Transverse colon (tissue), 3 donors: ENCODE measurements at regions not wholly inside any gene's neighbourhood (a gene's known extent, or its start where the extent isn't known, plus 50 kb on each side); places are given as distances from the start of the nearest gene placed in this dataset.
"Not testable (repeated sequence)": the region's sequence is repeated elsewhere in the genome, so short reads cannot be mapped to it uniquely, and the experiment has no call there.

Experiments
- POLR2A ChIP-seq: fragments of 450-650 bp; IDR thresholded peaks from one replicate; pipeline ENCODE4 v1.6.1; 2016; ENCODE audit warnings: antibody characterized with exemption, mild to moderate bottlenecking, moderate library complexity
- TF ChIP-seq, protein P1 (sequence below), 5 experiments: fragments of 200-600 bp in 3 of 5; fragments of 450-650 bp in 2 of 5; sonication (generic) in 3 of 5; IDR thresholded peaks; 1 replicate in 2 of 5; 2 replicates in 3 of 5; pipeline ENCODE4 v1.5.1; 2016 to 2017; ENCODE audit warnings: antibody characterized with exemption in 5 of 5, inconsistent platforms in 3 of 5, mild to moderate bottlenecking in 2 of 5, moderate library complexity in 1 of 5

DNA sequence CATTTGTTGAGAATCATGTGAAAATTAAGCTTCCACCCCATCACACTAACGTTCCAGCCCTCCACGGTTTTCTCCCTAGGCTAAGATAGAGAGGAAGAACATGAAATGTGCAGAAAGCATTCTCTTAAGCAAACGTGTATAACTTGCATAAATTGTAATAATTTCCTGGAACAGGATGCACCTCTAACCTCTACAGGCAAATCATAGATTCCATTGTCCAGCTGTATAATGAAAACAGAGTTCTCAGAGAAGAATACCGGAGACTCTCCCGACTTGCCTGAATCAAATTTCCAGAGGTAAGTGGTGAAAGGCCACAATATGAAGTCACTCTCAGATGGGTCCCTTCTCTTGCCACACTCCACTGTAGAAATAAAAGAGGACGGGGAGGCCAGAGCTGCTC lies 87.7 kb downstream of the PPIAL4A start:
- TF ChIP-seq, protein P1, sequence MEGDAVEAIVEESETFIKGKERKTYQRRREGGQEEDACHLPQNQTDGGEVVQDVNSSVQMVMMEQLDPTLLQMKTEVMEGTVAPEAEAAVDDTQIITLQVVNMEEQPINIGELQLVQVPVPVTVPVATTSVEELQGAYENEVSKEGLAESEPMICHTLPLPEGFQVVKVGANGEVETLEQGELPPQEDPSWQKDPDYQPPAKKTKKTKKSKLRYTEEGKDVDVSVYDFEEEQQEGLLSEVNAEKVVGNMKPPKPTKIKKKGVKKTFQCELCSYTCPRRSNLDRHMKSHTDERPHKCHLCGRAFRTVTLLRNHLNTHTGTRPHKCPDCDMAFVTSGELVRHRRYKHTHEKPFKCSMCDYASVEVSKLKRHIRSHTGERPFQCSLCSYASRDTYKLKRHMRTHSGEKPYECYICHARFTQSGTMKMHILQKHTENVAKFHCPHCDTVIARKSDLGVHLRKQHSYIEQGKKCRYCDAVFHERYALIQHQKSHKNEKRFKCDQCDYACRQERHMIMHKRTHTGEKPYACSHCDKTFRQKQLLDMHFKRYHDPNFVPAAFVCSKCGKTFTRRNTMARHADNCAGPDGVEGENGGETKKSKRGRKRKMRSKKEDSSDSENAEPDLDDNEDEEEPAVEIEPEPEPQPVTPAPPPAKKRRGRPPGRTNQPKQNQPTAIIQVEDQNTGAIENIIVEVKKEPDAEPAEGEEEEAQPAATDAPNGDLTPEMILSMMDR (IDR thresholded peaks at IDR 0.05), result not testable (repeated sequence)
- not testable (repeated sequence) for TF ChIP-seq POLR2A
